Right atrium auricular region (tissue), 2 donors: ENCODE measurements at regions not wholly inside any gene's neighbourhood (a gene's known extent, or its start where the extent isn't known, plus 50 kb on each side); places are given as distances from the start of the nearest gene placed in this dataset.
"Not testable (repeated sequence)": the region's sequence is repeated elsewhere in the genome, so short reads cannot be mapped to it uniquely, and the experiment has no call there.

Experiments
- DNase-seq: peaks from one replicate; pipeline ENCODE4 v3.0.0-alpha.2; 2019; ENCODE audit warnings: low spot score
- H3K27ac ChIP-seq, 2 donors: fragments of 200-600 bp; sonication (generic); 1 replicate in 1 of 2; 2 replicates in 1 of 2; pipeline ENCODE4 v1.5.1; 2016 to 2019
- H3K27me3 ChIP-seq, 2 donors: fragments of 200-600 bp; sonication (generic); one replicate each; pipeline versions ENCODE4 v1.5.1 to v1.6.0; 2017 to 2019
- H3K36me3 ChIP-seq: fragments of 200-600 bp; sonication (generic); one replicate; pipeline ENCODE4 v1.5.1; 2016
- H3K4me1 ChIP-seq, 2 donors: fragments of 200-600 bp; sonication (generic); one replicate each; pipeline versions ENCODE4 v1.5.1 to v1.6.0; 2017 to 2019
- H3K4me3 ChIP-seq, 2 donors: fragments of 200-600 bp; sonication (generic); 1 replicate in 1 of 2; 2 replicates in 1 of 2; pipeline ENCODE4 v1.5.1; 2017 to 2019; ENCODE audit warnings: mild to moderate bottlenecking in 1 of 2, moderate library complexity in 1 of 2
- H3K9me3 ChIP-seq, 2 donors: fragments of 200-600 bp; sonication (generic); one replicate each; pipeline ENCODE4 v1.5.1; 2019
- CTCF ChIP-seq, 2 donors: fragments of 200-600 bp; sonication (generic); IDR thresholded peaks; one replicate each; pipeline ENCODE4 v1.5.1; 2019; ENCODE audit warnings: antibody characterized with exemption in 2 of 2

GRCh38 chr4:124123181-124123580 lies 589.4 kb downstream of the ANKRD50 start:
- TF ChIP-seq CTCF (IDR thresholded peaks at IDR 0.05): no peak
- Histone ChIP-seq H3K4me1 (no peaks in the 10 kb centered on the region), H3K36me3 (no peaks in the 10 kb centered on the region), H3K27me3 (no peaks in the 10 kb centered on the region), H3K9me3 (no peaks in the 10 kb centered on the region), H3K4me3 (no peak overlapping the region), H3K27ac (no peak overlapping the region)
- DNase-seq: no peak

- Histone ChIP-seq H3K27me3 (no peaks in the 10 kb centered on the region), H3K9me3 (no peaks in the 10 kb centered on the region), H3K4me3 (no peak overlapping the region), H3K36me3 (no peaks in the 10 kb centered on the region), H3K27ac (no peak overlapping the region), H3K4me1 (no peaks in the 10 kb centered on the region)
- no peak for DNase-seq
- no peak for TF ChIP-seq CTCF (IDR thresholded peaks at IDR 0.05)
Measured at GRCh38 chr4:124123721-124124120, 588.8 kb downstream of the ANKRD50 start.

GRCh38 chr4:124131324-124131723 lies 581.2 kb downstream of the ANKRD50 start:
- H3K27me3 ChIP-seq: not testable (repeated sequence)

GRCh38 chr4:124132161-124132560 lies 580.4 kb downstream of the ANKRD50 start:
- no peaks in the 10 kb centered on the region for H3K4me1 ChIP-seq
- DNase-seq: no peak
- H3K27me3 ChIP-seq: no peaks in the 10 kb centered on the region
- no peaks in the 10 kb centered on the region for H3K36me3 ChIP-seq
- peaks cover 0 to 12% of the 10 kb centered on the region in 2 donors for H3K9me3 ChIP-seq
- TF ChIP-seq CTCF (IDR thresholded peaks at IDR 0.05): no peak
- no peak overlapping the region for H3K27ac ChIP-seq
- H3K4me3 ChIP-seq: no peak overlapping the region

More at GRCh38 chr4:124131324-124131723, 581.2 kb downstream of the ANKRD50 start:
- H3K4me1 ChIP-seq, H3K36me3 ChIP-seq, DNase-seq, H3K27ac ChIP-seq, H3K4me3 ChIP-seq: not testable (repeated sequence)
- peaks cover 0 to 12% of the 10 kb centered on the region in 2 donors for H3K9me3 ChIP-seq

- Histone ChIP-seq H3K4me1 (no peaks in the 10 kb centered on the region), H3K27ac (no peak overlapping the region)
- no peak for TF ChIP-seq CTCF (IDR thresholded peaks at IDR 0.05)
Measured at GRCh38 chr4:124133753-124134152, 578.8 kb downstream of the ANKRD50 start.

GRCh38 chr4:124135409-124135813 lies 577.1 kb downstream of the ANKRD50 start:
- no peak overlapping the region for H3K4me3 ChIP-seq
- H3K27me3 ChIP-seq: no peaks in the 10 kb centered on the region
- H3K9me3 ChIP-seq: peaks cover 0 to 12% of the 10 kb centered on the region in 2 donors
- H3K27ac ChIP-seq: no peak overlapping the region
- no peak for TF ChIP-seq CTCF (IDR thresholded peaks at IDR 0.05)
- H3K36me3 ChIP-seq: no peaks in the 10 kb centered on the region
- no peak for DNase-seq
- H3K4me1 ChIP-seq: no peaks in the 10 kb centered on the region

More at GRCh38 chr4:124133753-124134152, 578.8 kb downstream of the ANKRD50 start:
- H3K27me3 ChIP-seq: no peaks in the 10 kb centered on the region
- no peak for DNase-seq
- H3K9me3 ChIP-seq: peaks cover 0 to 12% of the 10 kb centered on the region in 2 donors
- no peaks in the 10 kb centered on the region for H3K36me3 ChIP-seq
- no peak overlapping the region for H3K4me3 ChIP-seq
